ENCODE measurements at regions not wholly inside any gene's neighbourhood (a gene's known extent, or its start where the extent isn't known, plus 50 kb on each side); places are given as distances from the start of the nearest gene placed in this dataset.

DNA sequence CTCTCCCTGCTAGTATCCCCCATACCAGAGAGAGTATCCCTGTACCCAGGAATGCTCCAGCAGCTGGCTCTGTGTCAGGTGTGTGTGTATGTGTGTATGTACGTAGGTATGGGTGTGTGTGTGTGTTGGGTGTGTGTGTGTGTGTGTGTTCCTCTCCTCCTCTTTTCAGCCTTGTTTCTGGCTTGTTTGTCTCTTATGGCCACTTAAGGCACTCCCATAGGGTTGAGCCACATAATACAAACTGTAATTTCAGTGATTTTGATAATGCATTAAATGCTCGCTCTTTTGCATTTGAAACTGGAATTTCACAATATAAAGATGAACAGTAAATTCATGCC, 80.8 kb upstream of the SH3PXD2B start:
- Histone ChIP-seq H3K27ac (ENCODE audit: low read length) (no peak overlapping the region), H3K9me3 (ENCODE audit: low read length) (no peaks in the 10 kb centered on the region), H3K27me3 (ENCODE audit: insufficient read depth, low read depth, low read length) (no peaks in the 10 kb centered on the region), H3K9me2 (ENCODE audit: insufficient read depth, low read length) (no peaks in the 10 kb centered on the region), H3K4me2 (ENCODE audit: low read length) (no peak overlapping the region), H3K4me3 (ENCODE audit: low read length) (no peak overlapping the region), H3K9ac (ENCODE audit: low read length) (no peak overlapping the region), H3K79me2 (replicated peaks; ENCODE audit: insufficient read depth, low read length) (no peaks in the 10 kb centered on the region), H3K36me3 (ENCODE audit: insufficient read depth, low read length) (no peaks in the 10 kb centered on the region), H2AFZ (ENCODE audit: low read depth, low read length) (no peak overlapping the region), H3F3A (ENCODE audit: insufficient read depth, low read length, poor library complexity, severe bottlenecking) (no peaks in the 10 kb centered on the region), H4K20me1 (ENCODE audit: insufficient read depth) (no peaks in the 10 kb centered on the region)
- TF ChIP-seq SMC3 (conservative IDR thresholded peaks at IDR 0.05; ENCODE audit: poor library complexity) = no peak
- TF ChIP-seq RAD21 (conservative IDR thresholded peaks at IDR 0.05) = no peak
- no peak for TF ChIP-seq EZH2 (IDR thresholded peaks at IDR 0.05; ENCODE audit: borderline replicate concordance, insufficient read depth, low read length, poor library complexity, severe bottlenecking)
- TF ChIP-seq MXI1 (conservative IDR thresholded peaks at IDR 0.05; ENCODE audit: poor library complexity, severe bottlenecking) = no peak
- no peak for TF ChIP-seq EP300 (conservative IDR thresholded peaks at IDR 0.05; ENCODE audit: poor library complexity, severe bottlenecking)
- TF ChIP-seq POLR2AphosphoS5 (IDR thresholded peaks at IDR 0.05) = no peak

DNA sequence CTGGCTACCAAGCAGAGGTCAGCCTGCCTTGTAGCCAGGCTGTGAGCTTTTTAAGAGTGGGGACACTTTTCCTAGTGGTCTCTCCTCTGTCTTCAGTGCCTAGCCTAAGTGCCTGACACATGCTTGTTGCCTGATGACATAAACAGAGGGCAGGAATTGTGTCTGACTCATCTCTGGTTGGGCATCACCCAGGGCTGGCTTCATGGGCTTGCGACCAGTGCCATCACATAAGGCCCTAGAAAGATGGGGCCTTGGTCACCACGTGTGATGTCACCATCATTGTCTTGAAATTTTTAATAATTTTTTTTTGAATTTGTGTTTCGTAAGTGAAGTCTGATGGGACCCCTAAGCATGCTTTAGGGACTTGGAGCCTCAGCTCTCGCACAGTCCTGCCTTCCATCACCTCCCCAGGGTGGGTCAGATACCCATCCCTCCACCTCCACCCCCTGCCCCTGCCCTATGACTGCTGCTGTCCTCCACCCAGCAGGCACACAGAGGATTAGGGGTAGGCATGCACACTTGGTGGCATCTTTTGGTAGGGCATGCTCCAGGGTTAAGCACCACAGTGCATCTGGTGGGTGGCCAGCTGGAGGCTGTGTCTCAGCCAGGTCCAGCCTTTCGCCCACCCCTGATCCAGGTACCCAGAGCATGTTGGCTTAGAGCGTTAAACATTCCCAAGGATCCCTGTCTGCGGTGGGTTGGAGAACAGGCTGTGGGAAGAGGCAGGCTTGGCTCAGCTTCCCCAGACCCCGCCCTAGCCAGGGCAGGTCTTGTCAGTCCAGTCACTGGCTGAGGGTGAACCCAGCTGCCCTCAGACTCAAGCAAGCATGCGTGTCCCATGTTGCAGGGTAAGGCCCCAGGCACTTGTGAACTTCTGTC, 80.1 kb upstream of the SH3PXD2B start:
- Histone ChIP-seq H3F3A (ENCODE audit: insufficient read depth, low read length, poor library complexity, severe bottlenecking) (no peaks in the 10 kb centered on the region), H3K27me3 (ENCODE audit: insufficient read depth, low read depth, low read length) (no peaks in the 10 kb centered on the region), H3K36me3 (ENCODE audit: insufficient read depth, low read length) (no peaks in the 10 kb centered on the region), H4K20me1 (ENCODE audit: insufficient read depth) (no peaks in the 10 kb centered on the region), H3K9ac (ENCODE audit: low read length) (no peak overlapping the region), H3K9me2 (ENCODE audit: insufficient read depth, low read length) (no peaks in the 10 kb centered on the region), H3K27ac (ENCODE audit: low read length) (no peak overlapping the region), H3K9me3 (ENCODE audit: low read length) (no peaks in the 10 kb centered on the region), H3K4me3 (ENCODE audit: low read length) (no peak overlapping the region), H3K4me2 (ENCODE audit: low read length) (no peak overlapping the region), H3K79me2 (replicated peaks; ENCODE audit: insufficient read depth, low read length) (no peaks in the 10 kb centered on the region), H2AFZ (ENCODE audit: low read depth, low read length) (no peak overlapping the region)
- no peak for TF ChIP-seq SMC3 (conservative IDR thresholded peaks at IDR 0.05; ENCODE audit: poor library complexity)
- TF ChIP-seq, protein P1, sequence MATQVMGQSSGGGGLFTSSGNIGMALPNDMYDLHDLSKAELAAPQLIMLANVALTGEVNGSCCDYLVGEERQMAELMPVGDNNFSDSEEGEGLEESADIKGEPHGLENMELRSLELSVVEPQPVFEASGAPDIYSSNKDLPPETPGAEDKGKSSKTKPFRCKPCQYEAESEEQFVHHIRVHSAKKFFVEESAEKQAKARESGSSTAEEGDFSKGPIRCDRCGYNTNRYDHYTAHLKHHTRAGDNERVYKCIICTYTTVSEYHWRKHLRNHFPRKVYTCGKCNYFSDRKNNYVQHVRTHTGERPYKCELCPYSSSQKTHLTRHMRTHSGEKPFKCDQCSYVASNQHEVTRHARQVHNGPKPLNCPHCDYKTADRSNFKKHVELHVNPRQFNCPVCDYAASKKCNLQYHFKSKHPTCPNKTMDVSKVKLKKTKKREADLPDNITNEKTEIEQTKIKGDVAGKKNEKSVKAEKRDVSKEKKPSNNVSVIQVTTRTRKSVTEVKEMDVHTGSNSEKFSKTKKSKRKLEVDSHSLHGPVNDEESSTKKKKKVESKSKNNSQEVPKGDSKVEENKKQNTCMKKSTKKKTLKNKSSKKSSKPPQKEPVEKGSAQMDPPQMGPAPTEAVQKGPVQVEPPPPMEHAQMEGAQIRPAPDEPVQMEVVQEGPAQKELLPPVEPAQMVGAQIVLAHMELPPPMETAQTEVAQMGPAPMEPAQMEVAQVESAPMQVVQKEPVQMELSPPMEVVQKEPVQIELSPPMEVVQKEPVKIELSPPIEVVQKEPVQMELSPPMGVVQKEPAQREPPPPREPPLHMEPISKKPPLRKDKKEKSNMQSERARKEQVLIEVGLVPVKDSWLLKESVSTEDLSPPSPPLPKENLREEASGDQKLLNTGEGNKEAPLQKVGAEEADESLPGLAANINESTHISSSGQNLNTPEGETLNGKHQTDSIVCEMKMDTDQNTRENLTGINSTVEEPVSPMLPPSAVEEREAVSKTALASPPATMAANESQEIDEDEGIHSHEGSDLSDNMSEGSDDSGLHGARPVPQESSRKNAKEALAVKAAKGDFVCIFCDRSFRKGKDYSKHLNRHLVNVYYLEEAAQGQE (IDR thresholded peaks at IDR 0.05; ENCODE audit: borderline replicate concordance) = no peak
- no peak for TF ChIP-seq TAF1 (IDR thresholded peaks at IDR 0.05; ENCODE audit: low read depth)
- no peak for TF ChIP-seq POLR2AphosphoS5 (IDR thresholded peaks at IDR 0.05)
- TF ChIP-seq, protein P2, sequence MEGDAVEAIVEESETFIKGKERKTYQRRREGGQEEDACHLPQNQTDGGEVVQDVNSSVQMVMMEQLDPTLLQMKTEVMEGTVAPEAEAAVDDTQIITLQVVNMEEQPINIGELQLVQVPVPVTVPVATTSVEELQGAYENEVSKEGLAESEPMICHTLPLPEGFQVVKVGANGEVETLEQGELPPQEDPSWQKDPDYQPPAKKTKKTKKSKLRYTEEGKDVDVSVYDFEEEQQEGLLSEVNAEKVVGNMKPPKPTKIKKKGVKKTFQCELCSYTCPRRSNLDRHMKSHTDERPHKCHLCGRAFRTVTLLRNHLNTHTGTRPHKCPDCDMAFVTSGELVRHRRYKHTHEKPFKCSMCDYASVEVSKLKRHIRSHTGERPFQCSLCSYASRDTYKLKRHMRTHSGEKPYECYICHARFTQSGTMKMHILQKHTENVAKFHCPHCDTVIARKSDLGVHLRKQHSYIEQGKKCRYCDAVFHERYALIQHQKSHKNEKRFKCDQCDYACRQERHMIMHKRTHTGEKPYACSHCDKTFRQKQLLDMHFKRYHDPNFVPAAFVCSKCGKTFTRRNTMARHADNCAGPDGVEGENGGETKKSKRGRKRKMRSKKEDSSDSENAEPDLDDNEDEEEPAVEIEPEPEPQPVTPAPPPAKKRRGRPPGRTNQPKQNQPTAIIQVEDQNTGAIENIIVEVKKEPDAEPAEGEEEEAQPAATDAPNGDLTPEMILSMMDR (IDR thresholded peaks at IDR 0.05; ENCODE audit: poor library complexity, severe bottlenecking) = no peak
- no peak for TF ChIP-seq MXI1 (conservative IDR thresholded peaks at IDR 0.05; ENCODE audit: poor library complexity, severe bottlenecking)
- TF ChIP-seq EP300 (conservative IDR thresholded peaks at IDR 0.05; ENCODE audit: poor library complexity, severe bottlenecking) = no peak
- no peak for TF ChIP-seq EZH2 (IDR thresholded peaks at IDR 0.05; ENCODE audit: borderline replicate concordance, insufficient read depth, low read length, poor library complexity, severe bottlenecking)
- TF ChIP-seq RAD21 (conservative IDR thresholded peaks at IDR 0.05) = no peak

Data from neural cell (in vitro differentiated cells).